ENCODE measurements at regions not wholly inside any gene's neighbourhood (a gene's known extent, or its start where the extent isn't known, plus 50 kb on each side); places are given as distances from the start of the nearest gene placed in this dataset.

DNA sequence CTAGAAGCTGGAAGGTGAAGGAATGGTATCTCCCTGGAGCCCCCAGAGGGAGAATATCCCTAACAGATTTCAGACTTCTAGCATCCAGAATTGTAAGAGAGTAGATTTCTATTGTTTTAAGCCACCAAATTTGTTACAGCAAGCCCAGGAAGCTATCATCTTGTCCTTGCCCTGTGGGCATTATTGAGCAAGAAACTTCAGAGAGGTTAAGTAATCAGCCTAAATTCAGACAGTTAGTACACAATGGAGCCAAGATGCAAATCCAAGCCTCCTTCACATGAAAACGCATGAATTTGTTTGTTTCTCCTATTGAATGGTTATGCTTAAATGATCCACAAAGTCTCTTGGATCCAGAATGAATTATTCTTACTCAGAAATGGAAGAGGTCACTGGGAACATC, 55.2 kb upstream of the TRIB2 start:
- DNase-seq: no peak

DNA sequence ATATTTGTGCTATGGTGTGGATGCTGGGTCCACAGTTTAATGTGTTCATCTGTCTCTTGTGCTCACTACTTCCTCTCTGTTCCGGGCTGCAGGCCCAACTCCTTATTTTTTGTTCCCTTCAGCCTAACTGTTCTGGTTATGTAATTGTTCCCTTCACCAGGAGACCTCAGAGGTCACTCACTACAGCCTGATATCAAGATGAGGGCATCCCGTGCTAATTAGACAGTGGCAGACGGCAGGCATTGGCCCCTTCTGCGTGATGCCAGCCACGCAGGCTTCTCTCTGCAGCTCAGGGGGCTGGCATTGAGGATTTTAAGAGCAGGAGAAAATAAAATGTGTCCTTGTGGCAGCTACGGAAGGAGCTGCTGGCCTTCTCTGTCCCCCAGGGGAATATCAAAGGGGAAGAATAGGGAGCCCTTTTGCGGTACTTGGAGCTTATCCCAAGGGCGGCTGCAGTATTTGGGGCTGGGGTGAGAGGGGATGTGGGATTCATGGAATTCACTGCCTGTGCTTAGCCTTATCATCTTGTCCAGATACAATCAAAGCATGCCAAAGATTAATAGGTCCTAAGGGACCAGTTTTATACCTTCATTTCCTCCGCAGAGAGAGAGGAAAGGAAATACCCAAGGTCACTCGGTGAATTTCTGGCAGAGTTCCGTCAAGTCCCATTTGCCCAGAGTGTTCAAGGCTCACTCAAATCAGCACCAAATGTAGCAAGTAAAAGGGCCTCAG, 53.3 kb upstream of the TRIB2 start:
- DNase-seq: no peak

DNA sequence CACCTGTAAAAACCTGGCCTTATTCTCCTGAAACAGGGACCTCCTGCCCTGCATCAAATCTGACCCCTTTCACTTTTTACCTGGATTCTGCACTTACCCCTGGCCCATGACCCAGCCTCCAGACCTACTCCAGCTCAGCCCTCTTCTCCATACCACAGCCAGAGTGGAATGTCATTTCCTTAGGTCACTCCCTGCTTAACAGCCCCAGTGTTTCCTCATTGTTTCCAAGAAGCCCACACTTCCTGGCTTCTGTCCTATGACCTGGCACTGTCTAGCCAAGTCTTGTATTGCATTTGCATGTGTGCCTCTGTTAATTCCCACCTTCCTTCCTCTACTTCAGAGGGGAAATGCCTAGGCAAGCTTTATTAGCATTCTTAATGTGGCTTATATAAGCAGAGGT, 51.4 kb upstream of the TRIB2 start:
- DNase-seq: no peak

DNA sequence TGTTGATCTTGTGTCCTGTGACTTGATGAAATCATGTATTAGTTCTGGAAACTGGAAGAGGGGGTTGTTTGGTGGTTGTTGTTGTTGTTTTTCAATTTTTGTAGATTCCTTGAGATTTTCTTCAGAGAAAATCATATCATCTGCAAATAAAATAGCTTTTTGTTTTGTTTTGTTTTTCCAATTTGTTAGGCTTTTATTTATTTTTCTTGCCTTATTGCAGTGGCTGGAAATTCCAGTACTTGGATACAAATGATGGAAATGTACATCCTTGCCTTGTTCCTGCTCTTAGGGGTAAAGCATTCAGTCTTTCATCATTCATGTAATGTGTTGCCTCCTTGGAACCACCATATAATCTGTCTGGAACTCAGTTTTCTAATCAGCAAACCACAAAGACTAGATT, 50.3 kb upstream of the TRIB2 start:
- no peak for DNase-seq
